DMS 273 (cell line): ENCODE measurements at regions not wholly inside any gene's neighbourhood (a gene's known extent, or its start where the extent isn't known, plus 50 kb on each side); places are given as distances from the start of the nearest gene placed in this dataset.
"Not testable (repeated sequence)": the region's sequence is repeated elsewhere in the genome, so short reads cannot be mapped to it uniquely, and the experiment has no call there.

Experiments used
- DNase-seq: peaks from one replicate; lab custom pipeline; 2025; ENCODE audit not compliant: unreplicated experiment; lab: John Stamatoyannopoulos, UW

DNA sequence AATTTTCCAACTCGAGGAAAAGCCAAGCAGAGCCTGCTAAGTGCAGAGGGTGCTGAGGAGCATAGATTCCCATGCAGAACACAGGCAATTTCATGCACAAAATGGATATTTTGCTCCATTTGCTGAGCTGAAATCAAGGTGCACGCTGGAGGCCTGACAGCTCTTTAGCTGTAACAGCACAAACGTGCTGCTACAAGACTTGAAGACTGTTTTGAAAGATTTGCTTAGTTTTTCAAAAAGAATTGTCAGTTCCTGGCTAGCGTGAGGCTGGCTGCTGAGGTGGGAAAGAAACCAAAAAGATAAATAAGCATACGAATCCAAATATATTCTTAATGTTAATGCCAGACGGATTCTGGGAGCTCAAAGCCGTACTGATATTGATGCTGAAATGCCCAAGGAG is 309.0 kb upstream of the MAF start:
- DNase-seq = no peak

GRCh38 chr16:79903471-79903870 is 302.9 kb upstream of the MAF start:
- no peak for DNase-seq

- no peak for DNase-seq
These were observed 301.8 kb upstream of the MAF start for GRCh38 chr16:79902351-79902750.

DNA sequence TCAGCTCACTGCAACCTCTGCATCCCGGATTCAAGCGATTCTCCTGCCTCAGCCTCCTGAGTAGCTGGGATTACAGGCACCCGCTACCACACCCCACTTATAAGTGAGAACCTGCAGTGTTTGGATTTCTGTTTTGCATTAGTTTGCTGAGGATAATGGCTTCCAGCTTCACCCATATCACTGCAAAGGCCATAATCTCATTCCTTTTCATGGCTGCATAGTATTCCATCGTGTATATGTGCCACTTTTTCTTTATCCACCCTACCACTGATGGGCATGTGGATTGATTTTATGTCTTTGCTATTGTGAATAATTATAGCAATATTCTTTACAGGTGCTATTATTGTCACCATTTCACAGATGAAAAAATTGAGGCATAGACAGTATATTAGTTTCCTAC is 301.0 kb upstream of the MAF start:
- DNase-seq = no peak

GRCh38 chr16:79899716-79900115 is 299.2 kb upstream of the MAF start:
- no peak for DNase-seq

- DNase-seq = no peak
These were observed 298.8 kb upstream of the MAF start for GRCh38 chr16:79899316-79899715.

- DNase-seq = no peak
These were observed 298.2 kb upstream of the MAF start for GRCh38 chr16:79898703-79899102.

GRCh38 chr16:79897453-79898146 is 297.1 kb upstream of the MAF start:
- DNase-seq = no peak

DNA sequence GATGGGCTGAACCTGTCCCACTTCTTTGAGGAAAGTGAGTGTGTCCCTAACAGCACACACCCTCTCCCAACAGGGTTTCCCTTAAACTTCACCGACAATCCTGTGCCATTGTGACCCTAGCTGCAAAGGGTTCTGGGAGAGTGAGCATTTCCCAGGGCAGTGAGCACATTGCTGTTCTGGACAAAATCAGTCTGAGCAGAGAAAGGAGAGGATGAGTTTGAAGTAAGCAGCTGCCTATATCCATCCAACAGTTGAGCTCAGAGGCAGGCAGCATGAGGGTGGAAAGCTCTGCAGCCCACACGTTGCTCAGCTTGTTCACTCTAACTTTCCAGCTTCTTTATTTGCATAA is 296.5 kb upstream of the MAF start:
- DNase-seq = no peak

GRCh38 chr16:79895917-79896203 is 295.3 kb upstream of the MAF start:
- DNase-seq = no peak

DNA sequence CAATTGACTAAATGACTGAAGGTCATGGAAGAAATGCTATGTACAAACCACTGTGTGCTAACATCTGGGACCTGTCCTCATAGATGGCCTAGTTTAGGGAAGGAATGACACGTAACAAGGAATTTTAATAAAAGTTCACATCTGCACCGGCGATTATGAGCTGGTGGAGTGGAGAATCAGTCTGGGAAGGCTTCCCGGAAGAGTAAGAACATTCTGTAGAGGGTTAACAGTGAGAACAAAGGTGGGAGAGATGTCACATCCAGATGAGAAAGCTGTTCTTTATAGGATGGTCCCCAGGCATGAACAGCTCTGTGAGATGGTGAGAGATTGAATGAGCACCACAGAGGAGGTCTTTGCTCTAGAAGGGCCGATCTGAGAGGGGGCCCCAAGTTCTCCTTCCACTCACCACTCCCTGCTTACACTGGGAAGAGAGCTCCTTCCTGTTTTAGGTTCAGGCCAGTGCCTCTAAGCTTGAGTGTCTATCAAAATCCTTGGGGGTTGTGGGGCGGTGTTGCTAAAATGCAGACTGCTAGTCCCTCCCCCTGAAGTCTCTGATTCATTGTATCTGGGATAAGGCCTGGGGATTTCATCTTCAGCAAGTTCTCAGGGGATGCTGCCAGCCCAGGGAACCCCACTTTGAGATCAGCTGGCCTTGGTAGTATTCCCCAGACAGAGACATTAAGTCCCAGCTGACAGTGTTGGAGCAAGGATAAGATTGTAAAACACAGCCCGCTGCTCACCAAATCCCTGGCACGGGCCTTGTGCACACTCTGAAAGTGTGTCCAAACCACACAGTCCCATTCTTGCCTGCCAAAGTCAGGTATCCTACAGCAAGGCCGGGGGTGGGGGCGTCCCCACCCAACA is 294.7 kb upstream of the MAF start:
- DNase-seq = no peak

DNA sequence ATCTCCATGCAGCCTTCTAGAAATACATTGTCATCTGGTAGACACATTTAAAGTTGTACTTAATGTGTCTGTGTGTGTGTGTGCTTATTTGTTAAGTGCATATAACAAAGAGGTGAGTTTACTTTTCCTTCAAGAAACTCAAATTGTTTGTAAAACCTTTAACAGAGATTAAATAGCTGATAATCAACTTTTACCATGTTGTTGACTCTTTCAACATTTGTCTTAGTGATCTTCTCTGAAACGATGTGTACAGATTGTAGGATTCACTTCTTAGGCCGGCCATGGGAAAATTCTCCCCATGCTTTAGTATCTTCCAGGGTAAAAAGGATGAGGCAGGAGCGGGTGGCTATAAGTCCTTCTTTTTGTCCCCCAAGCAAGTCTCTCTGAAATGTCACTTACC is 292.9 kb upstream of the MAF start:
- no peak for DNase-seq

DNA sequence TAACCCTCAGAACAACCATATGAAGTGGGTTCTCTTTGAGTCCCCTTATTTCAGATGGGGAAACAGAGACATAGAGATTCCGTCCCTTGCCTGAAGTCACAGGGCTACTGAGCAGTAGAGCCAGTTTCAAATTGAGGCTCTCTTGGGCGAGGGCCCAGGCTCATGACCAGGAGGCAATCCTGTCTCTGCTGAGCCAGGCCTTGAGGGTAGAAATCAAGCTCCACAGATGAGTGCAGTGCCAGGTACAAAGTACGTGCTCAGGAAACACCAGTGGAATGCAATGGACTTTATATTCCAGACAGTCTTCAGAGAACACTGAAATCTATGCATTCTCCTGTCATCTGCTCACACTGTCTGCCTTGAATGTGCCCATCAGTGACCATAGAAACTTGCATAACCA is 291.7 kb upstream of the MAF start:
- DNase-seq = no peak

GRCh38 chr16:79891458-79891857 is 290.9 kb upstream of the MAF start:
- DNase-seq = no peak

DNA sequence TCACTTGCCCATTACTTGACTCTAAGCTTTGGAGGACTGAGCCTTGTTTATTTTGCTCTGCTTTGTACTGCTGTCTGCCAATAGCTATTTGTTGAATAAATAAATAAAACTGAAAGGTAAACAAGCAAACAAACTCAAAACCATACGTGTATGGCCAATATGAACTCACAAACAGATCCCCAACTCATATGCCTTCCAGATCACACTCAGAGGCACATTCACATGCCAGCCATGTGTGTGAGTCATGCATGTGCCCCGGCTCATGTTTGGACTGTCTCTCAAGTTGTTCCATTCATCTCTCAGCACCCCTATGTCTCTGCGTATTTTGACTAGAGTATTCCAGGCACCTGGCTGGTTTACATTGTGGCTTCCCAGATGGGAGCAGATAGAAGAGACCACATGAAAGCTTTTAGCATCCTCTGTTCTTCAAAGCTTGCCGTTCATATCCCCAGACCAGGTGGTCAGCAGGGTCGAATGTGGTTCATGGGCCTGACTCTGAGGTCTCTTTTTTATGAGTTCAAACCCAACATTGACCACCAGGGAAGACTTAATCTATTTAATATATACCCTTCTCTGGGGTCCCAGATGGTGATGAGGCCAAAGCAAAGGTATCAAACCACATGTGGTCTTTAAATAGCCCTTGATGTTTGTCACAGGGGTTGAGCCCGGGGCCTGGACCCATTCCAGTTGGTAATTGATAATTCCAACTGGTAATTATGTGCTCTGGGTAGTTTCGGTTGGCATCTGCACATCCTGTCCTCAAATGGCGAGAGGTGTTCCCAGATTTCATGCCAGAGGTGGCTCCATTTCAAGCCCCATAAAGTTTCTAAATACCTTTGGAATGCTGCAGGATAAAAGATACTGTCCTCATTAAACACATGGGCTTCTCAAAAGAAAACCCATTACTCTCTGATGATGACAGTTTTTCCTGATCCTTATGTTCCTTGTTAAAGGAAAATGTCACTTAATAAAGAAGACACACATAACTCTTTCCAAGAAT is 287.3 kb upstream of the MAF start:
- no peak for DNase-seq

GRCh38 chr16:79885320-79885719 is 284.8 kb upstream of the MAF start:
- no peak for DNase-seq

DNA sequence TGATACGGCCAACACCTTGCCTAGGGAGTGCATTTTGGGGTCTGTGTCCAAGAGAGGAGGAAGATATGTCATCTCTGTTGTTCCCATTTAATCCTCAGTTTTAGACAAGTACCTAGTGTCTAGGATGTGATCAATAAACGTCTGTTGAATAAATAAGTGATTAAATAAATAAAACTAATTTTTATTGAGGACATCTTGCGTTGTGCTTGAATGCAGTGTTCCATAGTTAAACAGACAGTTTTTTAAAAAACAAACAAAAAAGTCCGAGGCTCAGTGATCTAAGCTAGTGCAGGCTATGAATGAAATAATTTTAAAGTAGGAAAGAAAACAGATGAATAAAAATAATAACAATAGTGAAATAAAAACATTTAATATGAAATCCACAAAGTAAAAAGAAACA is 283.0 kb upstream of the MAF start:
- no peak for DNase-seq

- no peak for DNase-seq
These were observed 281.9 kb upstream of the MAF start for GRCh38 chr16:79882340-79883005.

- not testable (repeated sequence) for DNase-seq
These were observed 280.6 kb upstream of the MAF start for GRCh38 chr16:79881107-79881506.

GRCh38 chr16:79876332-79876730 is 275.8 kb upstream of the MAF start:
- DNase-seq = no peak

DNA sequence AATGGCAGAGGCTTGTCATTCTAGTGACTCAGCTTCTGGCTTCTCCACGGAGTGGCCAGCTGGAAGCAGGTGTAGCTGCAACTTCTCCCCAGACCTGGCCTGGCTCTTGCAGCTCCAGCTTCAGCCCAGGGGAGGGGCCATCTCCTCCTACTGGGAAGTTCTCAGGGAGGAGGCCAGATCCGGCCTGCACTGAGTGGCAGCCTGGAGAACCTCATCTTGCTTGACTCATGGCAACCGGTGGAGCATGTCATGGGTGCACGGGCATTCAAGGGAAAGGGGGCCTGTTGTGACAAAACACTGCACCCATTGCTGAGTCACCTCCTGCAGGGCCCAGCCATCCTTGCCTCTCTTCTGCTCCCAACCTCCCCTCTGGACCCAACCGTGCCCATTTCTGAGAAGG is 273.9 kb upstream of the MAF start:
- DNase-seq = no peak
